Adrenal gland (tissue), 5 donors: ENCODE measurements at regions not wholly inside any gene's neighbourhood (a gene's known extent, or its start where the extent isn't known, plus 50 kb on each side); places are given as distances from the start of the nearest gene placed in this dataset.

Source experiments
- CTCF ChIP-seq, 6 experiments: fragments of 450-650 bp in 4 of 6; fragments of 200-600 bp in 2 of 6; sonication (generic) in 1 of 6; IDR thresholded peaks; 1 replicate in 5 of 6; 2 replicates in 1 of 6; pipeline versions ENCODE4 v1.5.1 to v1.8.0; 2016 to 2021; ENCODE audit warnings: antibody characterized with exemption in 6 of 6, mild to moderate bottlenecking in 2 of 6, moderate library complexity in 1 of 6
- POLR2A ChIP-seq, 2 donors: fragments of 450-650 bp; IDR thresholded peaks; one replicate each; pipeline ENCODE4 v1.6.1; 2017; ENCODE audit warnings: antibody characterized with exemption in 2 of 2, mild to moderate bottlenecking in 2 of 2, moderate library complexity in 1 of 2
- donor health status: DM: no; HTN: no; CAD: no.

- TF ChIP-seq CTCF (IDR thresholded peaks at IDR 0.05) (no peak), POLR2A (IDR thresholded peaks at IDR 0.05) (no peak)
Measured at GRCh38 chr4:38283724-38284123, 323.5 kb downstream of the PTTG2 start.
